ENCODE measurements at regions not wholly inside any gene's neighbourhood (a gene's known extent, or its start where the extent isn't known, plus 50 kb on each side); places are given as distances from the start of the nearest gene placed in this dataset.

GRCh38 chr4:136731025-136731424 lies 801.3 kb downstream of the PCDH18 start:
- TF ChIP-seq CTCF (IDR thresholded peaks at IDR 0.05) (no peak), ZFX (IDR thresholded peaks at IDR 0.05; ENCODE audit: borderline replicate concordance) (no peak)
